GM12878 (cell line): ENCODE measurements at regions not wholly inside any gene's neighbourhood (a gene's known extent, or its start where the extent isn't known, plus 50 kb on each side); places are given as distances from the start of the nearest gene placed in this dataset.

Experiments used
- ATAC-seq: fragments of 200-7000 bp; cut with Tn5 transposase; 3 replicates; pipeline ENCODE4 v1.9.1; 2020; ENCODE audit warnings: mild to moderate bottlenecking, moderate library complexity
- BruUV-seq: library from RNA; stranded (reverse); fragments of 400-500 nt; replicated peaks from 2 replicates; lab custom pipeline; 2021; lab: Mats Ljungman, UMichigan
- CTCF ChIA-PET: fragments of 300-600 bp; sonication (Branson Sonifier 250); formaldehyde crosslinking; extraction: SDS; loops from one replicate; lab custom pipeline; 2021; ENCODE audit warnings: inconsistent platforms; lab: Yijun Ruan, JAX
- POLR2A ChIA-PET: fragments of 350-600 bp; formaldehyde crosslinking; extraction: SDS; loops from one replicate; lab custom pipeline; 2021; ENCODE audit warnings: inconsistent platforms; lab: Charles Lee
- RAD21 ChIA-PET: fragments of 300-600 bp; sonication (Branson Sonifier 250); formaldehyde crosslinking; loops from one replicate; lab custom pipeline; 2023; ENCODE audit warnings: antibody characterized with exemption; ENCODE audit not compliant: unreplicated experiment; lab: Charles Lee
- SMC1A ChIA-PET: fragments of 300-600 bp; sonication (Branson Sonifier 250); formaldehyde crosslinking; loops from one replicate; lab custom pipeline; 2023; ENCODE audit not compliant: unreplicated experiment, uncharacterized antibody; lab: Charles Lee
- DNase-seq: peaks from one replicate; pipeline ENCODE4 v3.0.0-alpha.2; 2011; ENCODE audit warnings: low read depth, low spot score
- FAIRE-seq: peaks from 3 replicates; lab custom pipeline; 2011; peaks lifted over from hg19 to GRCh38; lab: Jason Lieb, UNC
- H2AFZ ChIP-seq: 2 replicates; pipeline ENCODE4 v1.6.0; 2011; ENCODE audit warnings: low read depth, low read length, control low read depth; ENCODE audit not compliant: control insufficient read depth
- H3K27ac ChIP-seq: 2 replicates; pipeline ENCODE4 v1.5.1; 2011; ENCODE audit warnings: control low read depth; ENCODE audit not compliant: control insufficient read depth, insufficient read depth
- H3K27me3 ChIP-seq, 2 experiments: replicated peaks in 1 of 2; 2 replicates each; pipeline versions ENCODE4 v1.6.0 to v1.6.1; 2011; ENCODE audit warnings: low read length in 1 of 2; ENCODE audit not compliant: control insufficient read depth in 2 of 2, insufficient read depth in 2 of 2
- H3K36me3 ChIP-seq, 2 experiments: 2 replicates each; pipeline ENCODE4 v1.5.1; 2011; ENCODE audit warnings: low read length in 1 of 2; ENCODE audit not compliant: control insufficient read depth in 2 of 2, insufficient read depth in 2 of 2
- H3K4me1 ChIP-seq: 2 replicates; pipeline ENCODE4 v1.6.1; 2011; ENCODE audit warnings: mild to moderate bottlenecking, low read length, moderate library complexity, mixed read lengths; ENCODE audit not compliant: control insufficient read depth, insufficient read depth
- H3K4me2 ChIP-seq: 2 replicates; pipeline ENCODE4 v1.6.0; 2011; ENCODE audit warnings: control low read depth; ENCODE audit not compliant: control insufficient read depth, insufficient read depth
- H3K4me3 ChIP-seq: fragments of 200-600 bp; sonication (generic); 2 replicates; pipeline ENCODE4 v1.5.1; 2016
- H3K79me2 ChIP-seq: 2 replicates; pipeline ENCODE4 v1.6.0; 2011; ENCODE audit warnings: low read length; ENCODE audit not compliant: control insufficient read depth, insufficient read depth
- H3K9ac ChIP-seq: 2 replicates; pipeline ENCODE4 v1.8.0; 2011; ENCODE audit warnings: low read length, control low read depth, mixed read lengths; ENCODE audit not compliant: control insufficient read depth, insufficient read depth
- H3K9me3 ChIP-seq: replicated peaks from 3 replicates; pipeline ENCODE4 v1.5.1; 2011; ENCODE audit warnings: mild to moderate bottlenecking, low read length; ENCODE audit not compliant: control insufficient read depth, insufficient read depth
- H4K20me1 ChIP-seq: 2 replicates; pipeline ENCODE4 v1.6.0; 2011; ENCODE audit not compliant: control insufficient read depth, insufficient read depth
- NR2F1 ChIP-seq: fragments of 450-650 bp; conservative IDR thresholded peaks from 2 replicates; pipeline ENCODE4 v1.6.1; 2017; ENCODE audit warnings: mild to moderate bottlenecking
- RAD21 ChIP-seq: IDR thresholded peaks from 2 replicates; pipeline ENCODE4 v1.6.1; 2011; ENCODE audit warnings: mild to moderate bottlenecking, low read depth, low read length, moderate library complexity; ENCODE audit not compliant: insufficient read depth
- ZBTB11 ChIP-seq: fragments of 450-650 bp; formaldehyde crosslinking; IDR thresholded peaks from 2 replicates; pipeline ENCODE4 v1.5.0; 2022; ENCODE audit warnings: mild to moderate bottlenecking, missing genetic modification characterization
- ZNF384 ChIP-seq: IDR thresholded peaks from 2 replicates; pipeline ENCODE4 v1.6.1; 2012; ENCODE audit warnings: low read depth, mild to moderate bottlenecking, low read length, improper control_type of control experiment, borderline replicate concordance
- WGBS: methylation state at CpG from one replicate; pipeline ENCODE4 v1.1.6; 2016; ENCODE audit warnings: low lambda C conversion rate; ENCODE audit not compliant: insufficient replicate concordance, insufficient coverage; ENCODE audit errors: missing lambda C conversion rate; 5-methylcytosine and 5-hydroxymethylcytosine counted together
- in situ Hi-C: fragments of 300-500 bp; cut with MboI; formaldehyde crosslinking; loops from 9 replicates; pipeline ENCODE4 v1.14.3; 2018; ENCODE audit warnings: mixed read lengths
- intact Hi-C: fragments of 100-400 bp; cut with micrococcal nuclease; formaldehyde crosslinking; loops from one replicate; pipeline ENCODE4 v1.14.2; 2022; ENCODE audit not compliant: unreplicated experiment

- TF ChIP-seq ZBTB11 (no peak), RAD21 (no peak)
Measured at GRCh38 chr13:73404581-73404980, 345.8 kb downstream of the KLF5 start (continued).

- no peaks in the 10 kb centered on the region for H3K79me2 ChIP-seq
- FAIRE-seq = no peak
- H3K9ac ChIP-seq = no peak overlapping the region
- H3K4me2 ChIP-seq = no peak overlapping the region
- BruUV-seq = no TSS peak
- ChIA-PET RAD21 (no interaction called here), POLR2A (no interaction called here), SMC1A (no interaction called here), CTCF (no interaction called here)
- no peak overlapping the region for H2AFZ ChIP-seq
- H3K36me3 ChIP-seq = no peaks in the 10 kb centered on the region
- intact Hi-C loops (no loop called here), in situ Hi-C loops (loop anchor here (25.0 kb wide), 1 partner anchor 591 kb away; no protein-coding TSS in a partner anchor)
- 0% methylated on average over 1 of the region's 1 CpG for WGBS
- DNase-seq = no peak
- no peaks in the 10 kb centered on the region for H3K9me3 ChIP-seq
- H3K27me3 ChIP-seq = no peaks in the 10 kb centered on the region
- H3K4me1 ChIP-seq = no peaks in the 10 kb centered on the region
- H3K27ac ChIP-seq = no peak overlapping the region
- no peak for TF ChIP-seq NR2F1
- TF ChIP-seq ZNF384 = no peak
- ATAC-seq = no peak
- no peak overlapping the region for H3K4me3 ChIP-seq
- no peaks in the 10 kb centered on the region for H4K20me1 ChIP-seq
Measured at GRCh38 chr13:73403355-73404120, 344.7 kb downstream of the KLF5 start.
